ENCODE measurements at regions not wholly inside any gene's neighbourhood (a gene's known extent, or its start where the extent isn't known, plus 50 kb on each side); places are given as distances from the start of the nearest gene placed in this dataset.

DNA sequence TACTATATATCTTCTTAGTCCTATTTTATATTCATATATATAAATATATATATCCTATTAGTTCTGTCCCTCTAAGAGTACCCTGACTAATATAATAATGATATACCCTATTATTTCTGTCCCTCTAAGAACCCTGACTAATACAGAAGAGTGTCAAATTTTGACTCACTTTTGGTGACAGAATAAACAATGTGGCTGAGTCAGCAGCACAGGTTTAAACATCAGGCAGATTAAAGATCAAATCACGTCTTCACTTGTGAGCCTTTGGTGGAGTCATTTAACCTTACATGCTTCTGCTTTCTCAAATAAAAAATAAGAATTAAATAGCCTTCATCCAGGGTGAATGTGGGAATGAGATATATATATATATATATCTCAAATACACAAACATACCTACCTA is 615.9 kb upstream of the GCFC2 start:
- H3K27ac Mint-ChIP-seq: no peak overlapping the region
- peaks cover 25% of the 10 kb centered on the region for H3K9me3 Mint-ChIP-seq
- no peaks in the 10 kb centered on the region for H3K36me3 Mint-ChIP-seq (ENCODE audit: low read depth)
- H3K4me3 Mint-ChIP-seq (ENCODE audit: low read depth): no peak overlapping the region
- H3K27me3 Mint-ChIP-seq (ENCODE audit: low read depth): no peaks in the 10 kb centered on the region
- intact Hi-C loops (cut with micrococcal nuclease): no loop called here
- no peak for DNase-seq (ENCODE audit: low spot score)
- no peaks in the 10 kb centered on the region for H3K4me1 Mint-ChIP-seq (ENCODE audit: low read depth)

DNA sequence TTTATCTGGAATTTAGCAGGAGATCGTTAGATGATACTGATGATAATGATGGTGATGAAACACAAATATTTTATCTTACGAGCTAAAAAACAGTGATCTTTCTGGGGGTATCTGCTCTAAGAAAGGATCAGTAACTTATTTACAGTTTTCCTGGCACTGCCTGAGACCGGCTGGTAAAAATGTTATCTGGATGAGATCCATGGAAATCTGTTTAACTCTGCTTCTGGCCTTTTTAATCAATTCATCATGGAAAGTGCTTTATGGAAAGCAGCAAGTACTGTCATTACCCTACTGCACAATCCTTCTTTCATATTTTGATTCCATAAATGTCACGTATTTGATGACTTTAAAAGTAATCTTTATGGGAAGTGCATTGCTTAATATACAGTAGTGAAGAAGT is 612.7 kb upstream of the GCFC2 start:
- DNase-seq (ENCODE audit: low spot score): no peak
- no peak overlapping the region for H3K27ac Mint-ChIP-seq
- H3K36me3 Mint-ChIP-seq (ENCODE audit: low read depth): no peaks in the 10 kb centered on the region
- H3K4me3 Mint-ChIP-seq (ENCODE audit: low read depth): no peak overlapping the region
- H3K4me1 Mint-ChIP-seq (ENCODE audit: low read depth): no peaks in the 10 kb centered on the region
- no peaks in the 10 kb centered on the region for H3K27me3 Mint-ChIP-seq (ENCODE audit: low read depth)
- intact Hi-C loops (cut with micrococcal nuclease): no loop called here
- H3K9me3 Mint-ChIP-seq: peaks cover 32% of the 10 kb centered on the region

DNA sequence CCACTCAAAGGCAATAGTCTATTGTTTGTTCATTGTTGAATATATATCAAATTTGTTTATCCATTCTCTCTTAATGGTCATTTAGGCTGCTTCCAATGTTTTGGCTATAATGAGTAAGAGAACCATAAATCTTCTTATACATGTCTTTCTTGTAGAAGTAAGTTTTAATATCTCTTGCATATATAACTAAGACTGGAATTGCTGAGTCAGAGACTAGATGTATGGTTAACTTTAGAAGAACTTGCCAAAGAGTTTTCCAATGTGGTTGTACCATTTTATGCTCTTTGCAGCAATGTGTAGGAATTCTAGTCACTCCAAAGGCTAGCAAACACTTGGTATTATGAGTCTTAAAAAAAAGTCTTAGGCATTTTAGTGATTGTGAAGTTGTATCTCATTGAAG is 610.0 kb upstream of the GCFC2 start:
- Mint-ChIP-seq H3K27me3 (ENCODE audit: low read depth) (no peaks in the 10 kb centered on the region), H3K27ac (no peak overlapping the region)
- intact Hi-C loops (cut with micrococcal nuclease): no loop called here

DNA sequence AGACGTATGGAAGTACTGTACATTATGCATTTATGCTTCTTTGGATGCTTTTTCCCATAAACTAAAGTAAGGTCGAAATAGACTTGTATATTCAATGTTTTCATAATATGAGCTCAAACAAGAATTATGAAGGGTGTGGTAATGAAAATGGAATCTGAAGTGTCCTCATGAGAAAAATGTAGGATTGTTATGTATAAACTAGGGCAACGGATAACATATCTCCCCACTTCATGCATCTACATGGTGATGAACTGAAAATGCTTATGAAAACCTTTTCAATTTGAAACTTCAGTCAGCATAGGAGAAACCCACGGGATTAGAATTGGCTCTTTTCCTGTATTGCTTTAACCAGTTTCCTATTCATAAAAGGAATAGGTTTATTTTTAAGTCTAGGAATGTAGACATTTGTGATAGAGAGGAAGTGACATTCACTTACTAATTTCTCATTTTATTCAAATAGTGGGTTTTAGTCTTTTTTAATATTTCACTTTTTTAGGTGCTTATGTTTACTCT is 608.2 kb upstream of the GCFC2 start:
- Mint-ChIP-seq H3K27me3 (ENCODE audit: low read depth) (no peaks in the 10 kb centered on the region), H3K27ac (no peak overlapping the region), H3K36me3 (ENCODE audit: low read depth) (no peaks in the 10 kb centered on the region), H3K4me1 (ENCODE audit: low read depth) (no peaks in the 10 kb centered on the region), H3K4me3 (ENCODE audit: low read depth) (no peak overlapping the region), H3K9me3 (peaks cover 52% of the 10 kb centered on the region)
- intact Hi-C loops (cut with micrococcal nuclease): no loop called here
- DNase-seq (ENCODE audit: low spot score): no peak

More for the DNA sequence above, 610.0 kb upstream of the GCFC2 start:
- Mint-ChIP-seq H3K36me3 (ENCODE audit: low read depth) (no peaks in the 10 kb centered on the region), H3K9me3 (peaks cover 41% of the 10 kb centered on the region), H3K4me3 (ENCODE audit: low read depth) (no peak overlapping the region), H3K4me1 (ENCODE audit: low read depth) (no peaks in the 10 kb centered on the region)
- no peak for DNase-seq (ENCODE audit: low spot score)

DNA sequence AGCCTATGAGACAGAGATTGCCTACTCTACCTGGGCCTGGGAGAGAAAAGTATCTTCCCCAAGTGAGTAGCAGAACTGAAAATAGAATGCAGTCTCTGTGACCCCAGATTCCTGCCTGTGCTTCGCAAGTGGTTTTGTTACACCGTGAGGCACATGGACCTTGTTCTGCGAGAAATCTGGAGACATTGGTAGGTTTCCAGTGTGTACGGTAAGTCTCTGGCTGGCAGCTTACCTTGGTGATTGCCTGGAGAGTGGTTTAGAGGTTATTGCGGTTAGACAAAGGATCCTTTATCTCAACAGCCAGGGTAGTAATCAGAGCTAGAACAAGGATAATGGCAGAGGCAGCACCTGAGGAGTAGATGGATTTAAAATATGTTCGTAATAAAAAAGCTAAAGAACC is 606.0 kb upstream of the GCFC2 start:
- Mint-ChIP-seq H3K27me3 (ENCODE audit: low read depth) (no peaks in the 10 kb centered on the region), H3K9me3 (peaks cover 50% of the 10 kb centered on the region), H3K27ac (no peak overlapping the region), H3K4me3 (ENCODE audit: low read depth) (no peak overlapping the region), H3K36me3 (ENCODE audit: low read depth) (no peaks in the 10 kb centered on the region), H3K4me1 (ENCODE audit: low read depth) (no peaks in the 10 kb centered on the region)
- intact Hi-C loops (cut with micrococcal nuclease): no loop called here
- DNase-seq (ENCODE audit: low spot score): no peak

DNA sequence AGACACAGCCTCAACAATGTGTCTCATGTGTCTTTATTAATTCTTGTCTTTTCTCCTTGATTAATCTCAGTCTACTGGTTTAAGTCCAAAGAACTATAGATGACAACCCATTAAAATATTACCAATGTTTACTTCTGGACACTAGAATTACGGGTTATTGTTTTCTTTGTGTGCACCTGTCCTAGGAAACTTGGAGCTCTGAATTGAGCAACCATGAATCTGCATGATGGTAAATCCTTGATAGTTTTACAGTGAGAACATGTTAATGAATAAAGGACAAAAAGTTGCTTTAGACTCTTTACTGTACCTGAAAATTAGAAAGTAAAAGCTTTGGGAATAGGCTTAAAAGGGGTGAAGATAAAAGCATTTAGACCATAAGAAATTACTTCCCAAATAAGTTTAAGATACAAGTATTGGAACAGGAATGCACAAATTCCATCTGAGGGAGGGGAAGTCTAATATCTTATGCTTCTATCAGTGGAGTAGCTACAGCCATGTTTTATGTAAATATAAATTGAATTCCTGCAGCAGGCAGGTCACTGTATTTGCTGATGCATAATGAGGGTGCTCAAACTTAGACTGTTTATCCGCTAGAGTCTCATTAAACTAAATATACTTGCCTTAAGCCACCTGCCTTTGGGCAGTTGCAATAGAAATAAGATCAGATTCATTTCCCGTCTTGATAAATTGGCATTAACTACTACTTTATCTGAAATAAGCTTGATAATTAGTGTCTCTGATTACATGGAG is 603.7 kb upstream of the GCFC2 start:
- intact Hi-C loops (cut with micrococcal nuclease): no loop called here
- H3K27ac Mint-ChIP-seq: no peak overlapping the region
- H3K27me3 Mint-ChIP-seq (ENCODE audit: low read depth): no peaks in the 10 kb centered on the region

DNA sequence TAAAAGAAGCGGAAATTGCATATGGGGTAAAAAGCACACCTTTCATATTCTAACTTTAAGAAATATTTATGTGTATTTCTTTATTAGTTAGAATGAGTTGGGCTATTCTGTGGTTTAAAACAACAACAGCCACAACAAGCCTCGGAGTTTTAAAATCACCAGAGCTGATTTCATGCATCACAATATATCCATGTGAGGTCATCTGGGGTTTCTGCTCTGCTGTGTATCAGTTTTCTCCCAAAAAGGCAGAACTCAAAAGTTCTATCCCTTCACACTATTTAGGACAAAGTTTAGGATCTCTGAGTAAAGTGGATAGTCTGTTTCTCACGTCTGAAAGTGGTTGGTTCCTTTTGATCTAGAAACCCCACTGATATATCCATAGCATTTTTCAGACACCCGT is 601.5 kb upstream of the GCFC2 start:
- Mint-ChIP-seq H3K36me3 (ENCODE audit: low read depth) (no peaks in the 10 kb centered on the region), H3K4me1 (ENCODE audit: low read depth) (no peaks in the 10 kb centered on the region), H3K27me3 (ENCODE audit: low read depth) (no peaks in the 10 kb centered on the region), H3K4me3 (ENCODE audit: low read depth) (no peak overlapping the region), H3K27ac (no peak overlapping the region), H3K9me3 (peaks cover 36% of the 10 kb centered on the region)
- DNase-seq (ENCODE audit: low spot score): no peak
- intact Hi-C loops (cut with micrococcal nuclease): no loop called here

More for the DNA sequence above, 603.7 kb upstream of the GCFC2 start:
- peaks cover 47% of the 10 kb centered on the region for H3K9me3 Mint-ChIP-seq
- H3K4me1 Mint-ChIP-seq (ENCODE audit: low read depth): no peaks in the 10 kb centered on the region
- no peak overlapping the region for H3K4me3 Mint-ChIP-seq (ENCODE audit: low read depth)
- no peak for DNase-seq (ENCODE audit: low spot score)
- no peaks in the 10 kb centered on the region for H3K36me3 Mint-ChIP-seq (ENCODE audit: low read depth)

DNA sequence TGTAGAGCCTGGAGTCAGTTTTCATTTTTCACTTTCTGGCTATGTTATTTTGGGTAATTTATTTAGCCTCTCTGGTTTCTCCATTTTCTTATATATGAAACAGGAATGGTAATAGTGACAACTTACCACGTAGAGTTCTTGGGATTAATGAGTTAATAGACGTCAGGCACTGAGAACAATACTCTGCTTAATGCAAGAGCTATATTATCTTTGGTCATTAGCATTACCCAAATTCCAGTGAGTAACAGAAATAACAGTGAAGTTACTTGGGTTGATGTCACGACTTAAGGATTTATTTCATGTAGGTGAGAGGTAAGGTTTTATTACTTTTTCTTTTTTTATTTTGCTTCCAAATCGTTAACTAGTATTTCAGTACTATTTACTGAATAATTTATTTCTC is 601.0 kb upstream of the GCFC2 start:
- peaks cover 35% of the 10 kb centered on the region for H3K9me3 Mint-ChIP-seq
- no peaks in the 10 kb centered on the region for H3K4me1 Mint-ChIP-seq (ENCODE audit: low read depth)
- no peak overlapping the region for H3K4me3 Mint-ChIP-seq (ENCODE audit: low read depth)
- H3K27ac Mint-ChIP-seq: no peak overlapping the region
- no peaks in the 10 kb centered on the region for H3K36me3 Mint-ChIP-seq (ENCODE audit: low read depth)
- no peaks in the 10 kb centered on the region for H3K27me3 Mint-ChIP-seq (ENCODE audit: low read depth)
- intact Hi-C loops (cut with micrococcal nuclease): no loop called here
- no peak for DNase-seq (ENCODE audit: low spot score)

DNA sequence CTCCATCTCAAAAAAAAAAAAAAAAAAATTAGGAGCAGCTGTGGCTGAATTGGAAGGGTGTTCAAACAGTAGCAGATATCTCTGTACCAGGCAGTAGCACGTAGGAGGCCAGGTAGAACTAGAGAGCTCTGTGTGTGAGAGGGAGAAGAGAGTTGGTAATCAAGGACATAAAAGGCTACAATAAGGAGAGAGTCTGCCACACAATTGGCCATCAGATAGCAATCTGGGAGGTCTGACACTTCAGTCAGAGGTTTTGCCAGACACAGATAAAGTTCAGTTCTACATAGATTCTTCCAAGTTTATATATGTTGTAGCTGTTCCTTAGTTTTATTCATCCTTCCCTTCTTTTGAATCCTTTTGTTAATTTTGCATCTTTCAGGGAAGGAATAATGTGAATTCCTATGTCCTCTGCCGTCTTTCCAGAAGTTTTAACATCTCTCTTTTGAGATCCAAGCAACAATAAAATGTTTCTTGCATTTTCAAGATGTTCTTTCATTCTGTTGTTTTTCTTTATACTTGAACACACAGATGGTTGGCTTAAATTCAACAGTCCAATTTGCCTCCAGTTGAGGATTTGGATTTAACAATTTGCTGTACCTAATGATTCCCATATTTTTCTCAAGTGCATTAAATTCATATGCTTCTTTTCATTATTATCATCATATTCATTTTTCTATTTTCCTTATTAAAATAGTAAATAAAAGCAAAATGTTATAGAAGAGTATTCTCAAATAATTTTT is 600.3 kb upstream of the GCFC2 start:
- Mint-ChIP-seq H3K9me3 (peaks cover 39% of the 10 kb centered on the region), H3K27ac (no peak overlapping the region), H3K36me3 (ENCODE audit: low read depth) (no peaks in the 10 kb centered on the region), H3K4me1 (ENCODE audit: low read depth) (no peaks in the 10 kb centered on the region), H3K27me3 (ENCODE audit: low read depth) (no peaks in the 10 kb centered on the region), H3K4me3 (ENCODE audit: low read depth) (no peak overlapping the region)
- no peak for DNase-seq (ENCODE audit: low spot score)
- intact Hi-C loops (cut with micrococcal nuclease): no loop called here

DNA sequence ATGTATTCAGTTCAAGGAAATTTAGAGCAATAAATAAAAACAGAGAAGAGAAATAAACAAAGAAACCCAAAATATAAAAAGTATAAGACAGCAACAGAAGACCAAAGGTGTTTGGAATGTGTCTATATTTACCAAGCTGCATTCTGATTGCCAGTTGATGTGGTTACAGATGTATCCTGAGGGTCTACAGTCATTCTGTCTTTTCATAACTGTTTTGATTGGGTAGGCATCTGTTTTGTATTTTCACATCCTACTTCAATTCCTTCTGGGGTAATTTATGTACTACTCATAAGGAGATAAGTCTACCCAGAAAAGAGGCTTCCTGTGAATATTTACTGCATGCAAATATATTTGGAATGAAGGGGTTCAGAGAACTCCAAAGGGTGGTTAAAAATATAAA is 596.8 kb upstream of the GCFC2 start:
- peaks cover 34% of the 10 kb centered on the region for H3K9me3 Mint-ChIP-seq
- no peak overlapping the region for H3K4me3 Mint-ChIP-seq (ENCODE audit: low read depth)
- intact Hi-C loops (cut with micrococcal nuclease): no loop called here
- DNase-seq (ENCODE audit: low spot score): no peak
- no peaks in the 10 kb centered on the region for H3K4me1 Mint-ChIP-seq (ENCODE audit: low read depth)
- no peaks in the 10 kb centered on the region for H3K27me3 Mint-ChIP-seq (ENCODE audit: low read depth)
- H3K36me3 Mint-ChIP-seq (ENCODE audit: low read depth): no peaks in the 10 kb centered on the region
- H3K27ac Mint-ChIP-seq: no peak overlapping the region

DNA sequence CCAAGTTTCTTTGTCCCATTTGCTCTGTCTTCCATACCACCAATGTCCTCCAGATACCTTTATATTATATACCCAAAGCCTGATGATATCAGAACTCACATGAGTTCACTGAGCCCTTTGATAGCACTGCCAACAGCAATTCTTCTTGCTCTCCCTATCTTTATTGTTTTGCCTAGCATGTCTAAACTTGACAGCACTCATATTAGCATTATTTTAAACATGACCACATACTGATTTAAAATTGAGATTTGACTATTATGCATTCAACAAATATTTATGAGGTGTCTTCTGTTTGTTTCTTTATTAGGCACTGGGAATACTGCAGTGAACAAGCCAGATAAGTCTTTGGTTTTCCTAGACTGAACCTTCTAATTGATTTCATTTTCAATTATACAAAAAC is 587.3 kb upstream of the GCFC2 start:
- Mint-ChIP-seq H3K4me3 (ENCODE audit: low read depth) (no peak overlapping the region), H3K27me3 (ENCODE audit: low read depth) (no peaks in the 10 kb centered on the region), H3K9me3 (peaks cover 2% of the 10 kb centered on the region), H3K4me1 (ENCODE audit: low read depth) (no peaks in the 10 kb centered on the region), H3K36me3 (ENCODE audit: low read depth) (no peaks in the 10 kb centered on the region), H3K27ac (no peak overlapping the region)
- intact Hi-C loops (cut with micrococcal nuclease): no loop called here
- DNase-seq (ENCODE audit: low spot score): no peak

DNA sequence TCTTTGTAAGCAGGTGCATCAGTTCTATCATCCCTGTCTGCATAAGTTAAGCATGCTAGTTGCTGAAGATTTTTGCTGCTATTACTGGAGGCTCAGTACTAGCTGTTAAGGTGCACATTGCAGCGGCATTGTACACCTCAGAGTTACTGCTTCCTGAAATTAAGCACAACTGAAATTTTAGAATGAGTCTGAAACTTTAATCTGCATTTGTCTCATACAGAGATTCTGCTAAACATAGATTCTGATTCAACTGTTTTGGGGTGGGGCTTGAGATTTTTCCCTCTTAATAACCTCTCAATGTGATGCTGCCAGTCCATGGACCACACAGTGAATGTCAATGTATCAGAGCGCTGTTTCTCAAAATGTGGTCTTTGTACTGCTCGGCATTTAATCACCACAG is 585.7 kb upstream of the GCFC2 start:
- DNase-seq (ENCODE audit: low spot score): no peak
- intact Hi-C loops (cut with micrococcal nuclease): no loop called here
- no peaks in the 10 kb centered on the region for H3K9me3 Mint-ChIP-seq
- H3K4me1 Mint-ChIP-seq (ENCODE audit: low read depth): no peaks in the 10 kb centered on the region
- no peaks in the 10 kb centered on the region for H3K27me3 Mint-ChIP-seq (ENCODE audit: low read depth)
- H3K4me3 Mint-ChIP-seq (ENCODE audit: low read depth): no peak overlapping the region
- H3K27ac Mint-ChIP-seq: no peak overlapping the region
- no peaks in the 10 kb centered on the region for H3K36me3 Mint-ChIP-seq (ENCODE audit: low read depth)

DNA sequence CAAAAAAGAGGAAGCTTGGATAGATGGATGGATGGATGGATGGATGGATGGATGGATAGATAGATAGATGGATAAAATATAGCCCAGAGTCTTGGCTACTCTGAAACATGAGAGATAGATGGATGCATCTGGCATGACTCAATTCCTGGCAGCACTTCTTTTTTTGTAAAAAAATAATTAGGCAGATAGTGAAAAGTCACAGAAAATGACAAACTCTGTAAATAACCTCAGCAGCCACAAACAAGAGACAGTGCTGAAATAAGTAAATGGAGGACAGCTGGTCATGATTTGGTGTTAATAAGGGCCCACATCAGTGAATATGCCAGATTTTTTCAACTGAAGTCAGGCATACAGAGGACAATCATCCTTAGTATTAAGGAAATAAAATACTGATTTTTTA is 585.0 kb upstream of the GCFC2 start:
- intact Hi-C loops (cut with micrococcal nuclease): no loop called here
- H3K4me3 Mint-ChIP-seq (ENCODE audit: low read depth): no peak overlapping the region
- DNase-seq (ENCODE audit: low spot score): no peak
- H3K36me3 Mint-ChIP-seq (ENCODE audit: low read depth): no peaks in the 10 kb centered on the region
- H3K9me3 Mint-ChIP-seq: no peaks in the 10 kb centered on the region
- H3K27me3 Mint-ChIP-seq (ENCODE audit: low read depth): no peaks in the 10 kb centered on the region
- no peak overlapping the region for H3K27ac Mint-ChIP-seq
- H3K4me1 Mint-ChIP-seq (ENCODE audit: low read depth): no peaks in the 10 kb centered on the region

Measured in activated T-helper 2 cell treated with anti-CD3 and anti-CD28 coated beads, Interferon-gamma antibody, Interleukin-2, Interleukin-4, amounts not matched to agents 10 μg/mL and 5 μg/mL and 100 μg/mL, durations not matched to agents 14 hours and 24 hours and 36 hours (primary cell).